ENCODE measurements at regions not wholly inside any gene's neighbourhood (a gene's known extent, or its start where the extent isn't known, plus 50 kb on each side); places are given as distances from the start of the nearest gene placed in this dataset.
"Not testable (repeated sequence)": the region's sequence is repeated elsewhere in the genome, so short reads cannot be mapped to it uniquely, and the experiment has no call there.

DNA sequence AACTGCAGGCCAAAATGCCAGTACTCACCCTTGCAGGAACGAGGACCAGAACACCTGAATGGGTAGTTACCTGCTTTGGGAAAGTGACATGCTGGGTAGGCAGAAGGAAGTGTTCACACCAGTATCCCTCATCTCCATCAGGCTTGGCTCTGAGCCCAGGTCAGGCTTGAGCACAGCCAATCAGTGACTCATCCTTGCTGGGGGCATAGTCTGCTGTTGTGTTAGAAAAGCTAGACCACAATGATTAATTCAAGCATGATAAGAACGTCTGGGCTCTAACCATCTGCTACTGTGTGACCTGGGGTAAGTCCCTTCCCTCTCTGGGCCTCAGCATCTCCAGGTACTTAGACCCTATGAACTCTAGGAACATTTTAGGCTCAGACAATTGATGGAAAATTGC, 450.4 kb downstream of the MIAT start:
- DNase-seq (ENCODE audit: low spot score in 2 of 2, unreplicated experiment in 2 of 2), result no peak
- no peaks in the 10 kb centered on the region for H3K36me3 Mint-ChIP-seq
- no peaks in the 10 kb centered on the region for H3K27me3 Mint-ChIP-seq (ENCODE audit: low read depth)
- H3K4me1 Mint-ChIP-seq, result peaks cover 56% of the 10 kb centered on the region
- H3K27ac Mint-ChIP-seq, result peak overlapping the region; percentile 92
- H3K9me3 Mint-ChIP-seq, result no peaks in the 10 kb centered on the region
- TF ChIP-seq, protein P1, sequence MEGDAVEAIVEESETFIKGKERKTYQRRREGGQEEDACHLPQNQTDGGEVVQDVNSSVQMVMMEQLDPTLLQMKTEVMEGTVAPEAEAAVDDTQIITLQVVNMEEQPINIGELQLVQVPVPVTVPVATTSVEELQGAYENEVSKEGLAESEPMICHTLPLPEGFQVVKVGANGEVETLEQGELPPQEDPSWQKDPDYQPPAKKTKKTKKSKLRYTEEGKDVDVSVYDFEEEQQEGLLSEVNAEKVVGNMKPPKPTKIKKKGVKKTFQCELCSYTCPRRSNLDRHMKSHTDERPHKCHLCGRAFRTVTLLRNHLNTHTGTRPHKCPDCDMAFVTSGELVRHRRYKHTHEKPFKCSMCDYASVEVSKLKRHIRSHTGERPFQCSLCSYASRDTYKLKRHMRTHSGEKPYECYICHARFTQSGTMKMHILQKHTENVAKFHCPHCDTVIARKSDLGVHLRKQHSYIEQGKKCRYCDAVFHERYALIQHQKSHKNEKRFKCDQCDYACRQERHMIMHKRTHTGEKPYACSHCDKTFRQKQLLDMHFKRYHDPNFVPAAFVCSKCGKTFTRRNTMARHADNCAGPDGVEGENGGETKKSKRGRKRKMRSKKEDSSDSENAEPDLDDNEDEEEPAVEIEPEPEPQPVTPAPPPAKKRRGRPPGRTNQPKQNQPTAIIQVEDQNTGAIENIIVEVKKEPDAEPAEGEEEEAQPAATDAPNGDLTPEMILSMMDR (IDR thresholded peaks at IDR 0.05; ENCODE audit: unreplicated experiment), result no peak
- H3K4me3 Mint-ChIP-seq, result no peak overlapping the region

DNA sequence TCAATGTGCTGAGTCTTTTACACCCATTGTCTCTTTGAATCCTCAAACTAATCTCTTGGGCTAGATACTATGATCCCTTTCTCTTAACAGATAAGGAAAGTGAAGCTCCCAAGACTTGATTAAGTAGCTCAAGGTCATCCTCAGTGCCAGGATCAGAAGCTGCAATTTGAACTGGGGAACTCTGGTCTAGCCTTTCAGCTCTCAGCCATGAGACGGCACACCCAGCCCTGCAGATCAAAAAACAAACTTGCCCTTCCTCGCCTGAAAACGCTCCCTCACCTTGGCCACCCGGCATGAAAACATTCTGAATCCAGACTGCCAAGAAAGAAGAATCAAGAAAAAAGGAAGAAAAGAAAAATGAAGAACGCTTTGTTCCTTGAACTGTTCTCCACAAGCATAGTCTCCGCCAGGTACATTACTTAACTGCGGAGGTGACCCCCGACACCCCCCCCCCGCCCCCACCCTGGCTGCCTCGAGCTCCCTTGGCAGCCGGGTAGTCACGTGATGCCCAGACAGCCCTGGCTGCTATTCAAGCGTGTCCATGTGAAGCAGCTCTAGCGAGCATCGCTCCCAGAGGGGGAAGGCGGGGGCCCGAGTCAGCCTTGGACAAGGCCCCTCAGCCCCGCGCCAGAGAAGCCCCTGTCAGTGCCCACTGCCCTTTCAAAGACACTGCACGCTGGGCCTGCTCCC, 451.2 kb downstream of the MIAT start:
- no peaks in the 10 kb centered on the region for H3K36me3 Mint-ChIP-seq
- H3K9me3 Mint-ChIP-seq, result no peaks in the 10 kb centered on the region
- no peaks in the 10 kb centered on the region for H3K27me3 Mint-ChIP-seq (ENCODE audit: low read depth)
- no peak for DNase-seq (ENCODE audit: low spot score in 2 of 2, unreplicated experiment in 2 of 2)
- peak overlapping the region; percentile 92 for H3K27ac Mint-ChIP-seq
- H3K4me1 Mint-ChIP-seq, result peaks cover 59% of the 10 kb centered on the region
- no peak overlapping the region for H3K4me3 Mint-ChIP-seq
- TF ChIP-seq, protein P1 (IDR thresholded peaks at IDR 0.05; ENCODE audit: unreplicated experiment), result no peak

DNA sequence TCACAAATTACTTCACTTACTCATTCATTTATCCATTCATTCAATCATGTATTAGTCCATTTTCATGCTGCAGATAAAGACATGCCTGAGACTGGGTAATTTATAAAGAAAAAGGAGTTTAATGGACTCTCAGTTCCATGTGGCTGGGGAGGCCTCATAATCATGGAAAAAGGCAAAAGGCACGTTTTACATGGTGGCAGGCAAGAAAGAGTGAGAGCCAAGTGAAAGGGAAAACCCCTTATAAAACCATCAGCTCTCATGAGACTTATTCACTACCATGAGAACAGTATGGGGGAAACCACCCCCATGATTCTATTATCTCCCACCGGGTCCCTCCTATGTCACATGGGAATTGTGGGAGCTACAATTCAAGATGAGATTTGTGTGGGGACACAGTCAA, 452.0 kb downstream of the MIAT start:
- H3K27me3 Mint-ChIP-seq (ENCODE audit: low read depth); DNase-seq (ENCODE audit: low spot score in 2 of 2, unreplicated experiment in 2 of 2); H3K36me3 Mint-ChIP-seq; H3K4me3 Mint-ChIP-seq; H3K9me3 Mint-ChIP-seq: not testable (repeated sequence)
- peak overlapping the region; percentile 95 for H3K27ac Mint-ChIP-seq
- peaks cover 54% of the 10 kb centered on the region for H3K4me1 Mint-ChIP-seq

DNA sequence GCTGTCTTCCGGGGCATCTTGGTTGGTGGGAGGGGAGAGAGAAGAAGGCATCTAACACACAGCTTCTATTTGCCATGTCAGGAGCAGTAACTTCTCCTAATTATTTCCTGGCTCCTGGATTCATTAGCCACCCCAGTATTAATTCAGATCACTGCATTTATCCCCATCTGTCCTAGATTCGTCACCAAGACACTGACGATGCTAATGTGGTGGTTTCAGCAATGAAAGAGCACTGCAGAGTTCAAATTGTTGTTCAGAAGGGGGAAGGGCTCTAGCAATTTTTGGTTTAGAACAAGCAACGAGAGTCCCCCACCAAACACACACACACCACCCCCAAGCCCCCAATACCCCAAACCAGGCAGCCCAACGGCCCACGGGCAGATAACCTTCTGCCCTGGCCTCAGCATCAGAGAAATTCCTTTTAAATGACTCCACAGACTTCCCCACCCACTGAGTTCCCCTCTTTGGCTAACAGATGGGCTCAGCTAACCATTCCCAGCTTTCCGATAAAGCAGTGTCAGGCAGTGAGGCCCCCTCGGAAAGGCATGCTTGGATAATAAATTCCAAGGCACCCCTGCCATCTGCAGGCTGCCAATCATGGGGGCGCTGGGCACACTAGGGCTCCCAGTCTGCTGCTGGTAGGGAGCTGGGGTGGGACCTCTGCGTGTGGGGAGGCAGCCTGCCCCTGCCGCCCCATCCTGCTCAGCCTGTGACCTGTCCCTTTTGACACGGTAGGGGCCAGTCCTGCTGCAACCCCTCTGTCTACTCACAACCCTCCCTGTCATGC, 453.5 kb downstream of the MIAT start:
- Mint-ChIP-seq H3K4me3 (no peak overlapping the region), H3K27ac (peak overlapping the region; percentile 95), H3K4me1 (peaks cover 54% of the 10 kb centered on the region), H3K27me3 (ENCODE audit: low read depth) (no peaks in the 10 kb centered on the region), H3K9me3 (no peaks in the 10 kb centered on the region), H3K36me3 (no peaks in the 10 kb centered on the region)
- TF ChIP-seq, protein P1 (IDR thresholded peaks at IDR 0.05; ENCODE audit: unreplicated experiment), result no peak
- no peak for DNase-seq (ENCODE audit: low spot score in 2 of 2, unreplicated experiment in 2 of 2)

DNA sequence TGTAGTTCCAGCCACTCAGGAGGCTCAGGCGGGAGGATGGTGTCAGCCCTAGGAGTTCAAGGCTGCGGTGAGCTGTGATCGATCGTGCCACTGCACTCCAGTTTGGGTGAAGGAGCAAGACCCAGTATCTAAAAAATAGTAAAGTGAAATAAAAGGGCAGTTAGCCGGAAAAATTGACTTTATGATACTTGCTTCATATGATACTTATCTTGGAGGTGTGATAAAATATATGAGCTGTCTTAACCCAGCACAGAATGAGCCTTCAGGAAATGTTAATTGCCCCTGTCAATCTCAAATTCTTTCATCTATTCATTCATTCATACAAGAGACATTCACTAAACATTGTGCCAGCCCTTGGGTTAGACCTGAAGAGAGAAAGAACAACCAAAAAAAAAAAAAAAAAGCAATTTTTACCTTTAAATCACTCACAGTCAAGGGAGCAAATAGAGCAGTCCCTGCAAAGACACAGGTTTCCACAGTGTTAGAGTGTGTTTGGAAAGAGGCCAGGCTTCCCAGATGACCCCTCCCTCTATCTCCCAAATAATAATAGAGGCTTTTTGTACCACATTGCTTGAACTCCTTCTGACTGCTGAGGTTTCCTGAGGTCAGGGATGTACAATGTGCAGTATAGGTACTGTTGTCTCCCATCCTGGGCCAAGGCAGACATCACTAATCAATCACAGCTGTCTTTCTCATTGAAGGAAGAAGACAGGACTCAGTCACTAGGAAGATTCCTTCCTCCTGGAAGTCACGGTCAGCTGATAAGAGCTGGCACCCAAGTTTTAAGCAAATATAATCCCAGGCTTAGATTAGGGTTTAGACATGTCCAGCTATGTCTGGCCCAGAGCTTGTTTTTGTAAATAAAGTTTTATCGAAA, 454.6 kb downstream of the MIAT start:
- Mint-ChIP-seq H3K27ac (peak overlapping the region; percentile 95), H3K4me3 (no peak overlapping the region), H3K36me3 (no peaks in the 10 kb centered on the region), H3K9me3 (peaks cover 4% of the 10 kb centered on the region), H3K4me1 (peaks cover 54% of the 10 kb centered on the region), H3K27me3 (ENCODE audit: low read depth) (no peaks in the 10 kb centered on the region)
- DNase-seq (ENCODE audit: low spot score in 2 of 2, unreplicated experiment in 2 of 2), result no peak
- TF ChIP-seq, protein P1 (IDR thresholded peaks at IDR 0.05; ENCODE audit: unreplicated experiment), result no peak
